AML-193 (cell line): ENCODE measurements at regions not wholly inside any gene's neighbourhood (a gene's known extent, or its start where the extent isn't known, plus 50 kb on each side); places are given as distances from the start of the nearest gene placed in this dataset.

Source experiments
- DNase-seq, 2 experiments: peaks; one replicate each; lab custom pipeline; 2025; lab: John Stamatoyannopoulos, UW

- no peak for DNase-seq
Observed at GRCh38 chr14:82362452-82362851, 828.8 kb upstream of the SEL1L start.

DNA sequence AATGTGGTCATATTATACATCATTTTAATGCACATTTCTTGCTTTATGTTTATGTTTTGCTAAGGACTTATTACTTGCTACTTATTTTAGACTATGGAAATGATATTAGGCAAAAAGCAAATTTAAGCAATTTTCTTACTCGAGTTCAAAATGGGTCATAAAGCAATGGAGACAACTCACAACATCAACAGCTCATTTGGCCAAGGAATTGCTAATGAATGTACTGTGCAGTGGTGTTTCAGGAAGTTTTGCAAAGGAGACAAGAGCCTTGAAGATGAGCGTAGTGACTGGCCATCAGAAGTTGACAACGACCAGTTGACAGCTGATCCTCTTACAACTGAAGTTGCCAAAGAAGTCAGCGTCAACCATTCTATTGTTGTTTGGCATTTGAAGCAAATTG, 831.8 kb upstream of the SEL1L start:
- no peak for DNase-seq

DNA sequence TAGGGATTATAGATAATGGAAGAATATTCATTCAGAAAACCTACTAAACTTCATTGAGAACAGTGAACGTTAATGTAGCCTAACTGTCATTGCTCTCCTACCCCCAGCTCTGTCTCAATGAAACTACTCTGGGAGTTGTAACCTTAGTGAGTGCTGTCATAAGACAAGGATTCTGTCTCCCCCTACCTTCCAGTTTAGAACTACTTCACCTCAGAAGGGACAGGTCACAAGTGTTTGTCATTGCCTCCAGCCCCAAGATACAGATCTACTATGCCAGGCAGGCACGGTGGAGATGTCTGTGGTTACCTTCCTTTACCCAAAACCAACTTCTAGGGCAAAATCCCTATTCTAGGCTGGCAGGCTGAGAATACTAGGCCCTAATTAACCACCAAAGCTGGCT, 833.1 kb upstream of the SEL1L start:
- DNase-seq, result no peak

- DNase-seq, result no peak
Observed at GRCh38 chr14:82379291-82379690, 845.6 kb upstream of the SEL1L start.

DNA sequence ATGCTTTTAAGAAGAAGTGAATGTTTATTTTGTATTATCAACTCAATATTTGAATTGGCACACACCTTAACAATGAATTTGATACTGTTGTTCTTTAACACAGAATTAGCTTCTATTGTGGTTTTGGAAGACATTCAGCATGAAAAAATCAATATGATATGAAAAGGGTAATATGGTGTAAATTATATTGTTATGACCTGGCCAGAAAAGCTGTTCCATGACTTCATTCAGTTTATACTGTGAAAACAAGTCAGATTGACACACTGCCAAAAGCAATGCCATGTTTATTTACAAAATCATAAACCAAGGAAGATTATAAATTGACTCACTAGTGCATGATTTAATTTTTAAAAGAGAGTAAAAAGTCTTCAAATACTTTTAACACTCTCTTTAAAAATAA, 851.4 kb upstream of the SEL1L start:
- DNase-seq, result no peak

- no peak for DNase-seq
Observed at GRCh38 chr14:82387699-82388098, 854.0 kb upstream of the SEL1L start.

GRCh38 chr14:82388488-82388887, 854.8 kb upstream of the SEL1L start:
- no peak for DNase-seq

- DNase-seq, result no peak
Observed at GRCh38 chr14:82390586-82390985, 856.9 kb upstream of the SEL1L start.

- no peak for DNase-seq
Observed at GRCh38 chr14:82394916-82395315, 861.3 kb upstream of the SEL1L start.

DNA sequence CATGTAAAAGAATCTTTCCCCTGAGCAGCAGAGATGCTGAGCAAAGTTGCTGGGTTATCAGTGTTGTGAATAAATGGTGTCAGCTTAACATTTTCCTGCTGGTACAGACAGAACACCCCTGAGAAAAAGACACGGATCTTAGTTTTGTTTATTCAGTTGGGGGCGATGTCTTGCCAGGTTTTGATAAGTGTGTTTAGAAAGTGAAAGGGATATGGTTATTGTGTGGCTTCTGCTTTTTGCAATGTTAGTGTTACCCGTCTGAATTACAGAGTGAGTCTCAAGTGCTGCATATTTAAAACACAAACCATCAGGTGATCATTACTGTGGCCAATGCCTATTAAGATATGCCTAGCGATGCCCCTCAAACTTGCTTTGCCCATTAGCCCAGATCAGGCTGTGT, 864.6 kb upstream of the SEL1L start:
- no peak for DNase-seq

DNA sequence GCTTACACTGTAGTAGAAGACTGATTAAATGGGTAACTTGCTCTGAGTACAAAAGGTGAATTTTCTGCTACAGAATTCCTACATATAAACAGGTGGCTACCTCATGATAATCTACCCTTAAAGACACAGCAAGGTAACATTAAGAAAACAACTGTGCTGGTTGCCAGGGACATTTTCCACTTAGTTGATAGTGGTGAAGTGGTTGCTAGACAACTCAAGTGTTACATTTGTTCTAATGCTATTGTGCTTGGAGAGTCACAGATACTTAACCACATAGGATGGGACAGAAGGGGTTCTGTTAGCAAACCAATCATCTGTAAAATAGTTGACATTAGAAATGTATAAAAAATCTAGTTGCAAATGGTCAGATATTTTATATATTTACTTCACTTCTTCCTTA, 870.3 kb upstream of the SEL1L start:
- DNase-seq, result no peak

DNA sequence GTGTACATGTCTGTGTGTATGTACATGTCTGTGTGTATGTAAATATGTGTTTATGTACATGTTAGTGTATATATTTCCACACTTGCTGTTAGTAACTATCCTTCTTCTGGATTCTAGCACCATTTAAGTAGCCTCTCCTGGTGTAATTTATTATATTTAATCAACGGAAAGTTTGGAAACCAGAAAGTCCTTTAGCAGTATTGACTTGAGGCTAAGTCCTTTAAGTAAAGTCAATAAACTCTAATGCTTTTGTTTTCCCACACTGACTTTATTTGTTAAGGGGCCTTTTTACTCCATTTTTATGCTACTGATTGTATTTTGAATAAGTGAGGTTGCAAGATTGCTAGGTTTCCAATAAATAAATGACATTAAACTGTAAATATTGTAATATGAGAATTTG, 876.4 kb upstream of the SEL1L start:
- no peak for DNase-seq

GRCh38 chr14:82411298-82411697, 877.6 kb upstream of the SEL1L start:
- no peak for DNase-seq

DNA sequence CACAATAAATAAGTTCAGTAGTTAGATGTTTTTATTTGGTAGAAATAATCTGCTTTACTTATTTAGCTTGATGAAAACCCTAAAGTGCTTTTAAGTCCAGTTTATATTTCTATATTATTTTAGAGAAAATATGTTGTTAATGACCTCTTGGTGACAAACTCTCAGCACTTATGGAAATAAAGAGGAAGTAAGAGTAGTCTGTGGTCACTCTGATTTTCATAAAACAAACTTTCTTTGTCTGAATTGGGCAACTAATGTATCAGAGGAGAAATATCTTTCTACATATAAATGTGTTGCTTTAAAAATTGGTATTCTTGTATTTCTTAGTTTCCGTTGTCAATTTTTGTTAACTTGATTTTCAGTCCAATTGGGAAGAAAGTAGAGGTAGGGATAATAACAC, 878.9 kb upstream of the SEL1L start:
- DNase-seq, result no peak

- no peak for DNase-seq
Observed at GRCh38 chr14:82414853-82415539, 881.3 kb upstream of the SEL1L start.

GRCh38 chr14:82419933-82420332, 886.3 kb upstream of the SEL1L start:
- no peak for DNase-seq

- DNase-seq, result no peak
Observed at GRCh38 chr14:82420871-82421270, 887.2 kb upstream of the SEL1L start.

DNA sequence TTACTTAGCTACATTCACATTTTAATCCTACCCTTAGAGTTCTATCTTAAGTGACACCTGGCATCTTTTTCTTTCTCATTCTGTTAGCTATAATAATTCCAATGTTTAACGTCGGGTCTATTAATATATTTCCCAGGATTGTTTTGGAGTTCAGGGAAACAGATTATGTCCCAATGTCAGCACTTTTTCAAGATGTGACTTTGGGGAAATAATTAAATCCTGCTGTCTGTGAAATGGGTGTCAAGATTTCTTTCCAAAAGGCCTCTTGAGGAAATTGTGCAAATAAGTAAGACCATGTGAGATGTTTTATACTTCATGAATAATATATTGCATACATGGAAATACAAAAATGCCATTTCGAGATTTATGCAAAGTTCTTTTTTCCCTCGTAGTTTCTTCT, 887.6 kb upstream of the SEL1L start:
- no peak for DNase-seq

- no peak for DNase-seq
Observed at GRCh38 chr14:82422230-82422629, 888.6 kb upstream of the SEL1L start.

GRCh38 chr14:82425261-82425660, 891.6 kb upstream of the SEL1L start:
- DNase-seq, result no peak

DNA sequence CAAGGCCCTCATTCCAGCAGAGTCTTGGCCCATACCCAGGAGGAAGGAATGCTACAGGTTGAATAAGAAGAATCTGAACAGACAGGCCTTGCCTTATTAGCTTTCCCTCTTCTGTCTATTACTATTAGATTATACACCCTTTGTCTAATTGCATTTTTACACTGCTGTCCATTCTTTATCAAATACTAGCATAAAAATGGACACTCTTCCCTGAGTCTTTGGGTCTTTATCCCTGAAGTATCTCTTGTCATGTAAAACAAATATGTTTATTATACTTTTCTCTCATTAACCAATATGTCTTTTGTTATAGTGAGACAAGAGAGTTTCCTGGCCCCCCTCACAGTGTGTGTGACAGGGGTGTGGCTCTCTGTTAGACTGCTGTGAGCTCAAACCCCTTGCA, 897.4 kb upstream of the SEL1L start:
- DNase-seq, result no peak

GRCh38 chr14:82432301-82433105, 898.9 kb upstream of the SEL1L start:
- DNase-seq, result no peak

GRCh38 chr14:82438436-82438835, 904.8 kb upstream of the SEL1L start:
- DNase-seq, result no peak

DNA sequence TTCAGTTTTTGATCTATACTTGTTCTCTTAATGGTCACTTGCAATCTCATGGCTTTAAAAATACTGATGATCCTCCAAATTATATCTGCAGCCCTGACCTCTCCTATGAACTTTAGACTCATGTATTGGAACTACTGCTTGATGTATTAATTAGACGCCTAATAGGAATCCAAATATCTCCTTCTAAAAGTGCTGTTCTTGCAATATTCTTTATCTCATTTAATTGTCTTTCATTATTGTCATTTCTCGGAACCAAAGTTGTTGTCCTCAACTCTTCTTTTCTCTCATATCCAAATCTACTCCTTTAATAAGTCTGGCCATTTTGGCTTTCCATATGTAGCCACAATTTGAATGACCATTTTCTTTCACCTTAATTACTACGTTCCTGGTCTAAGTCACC, 907.6 kb upstream of the SEL1L start:
- no peak for DNase-seq
